ENCODE measurements at regions not wholly inside any gene's neighbourhood (a gene's known extent, or its start where the extent isn't known, plus 50 kb on each side); places are given as distances from the start of the nearest gene placed in this dataset.
A peak's percentile ranks its signal among the peaks of the same experiment; 100 is the strongest.
"Not testable (repeated sequence)": the region's sequence is repeated elsewhere in the genome, so short reads cannot be mapped to it uniquely, and the experiment has no call there.

DNA sequence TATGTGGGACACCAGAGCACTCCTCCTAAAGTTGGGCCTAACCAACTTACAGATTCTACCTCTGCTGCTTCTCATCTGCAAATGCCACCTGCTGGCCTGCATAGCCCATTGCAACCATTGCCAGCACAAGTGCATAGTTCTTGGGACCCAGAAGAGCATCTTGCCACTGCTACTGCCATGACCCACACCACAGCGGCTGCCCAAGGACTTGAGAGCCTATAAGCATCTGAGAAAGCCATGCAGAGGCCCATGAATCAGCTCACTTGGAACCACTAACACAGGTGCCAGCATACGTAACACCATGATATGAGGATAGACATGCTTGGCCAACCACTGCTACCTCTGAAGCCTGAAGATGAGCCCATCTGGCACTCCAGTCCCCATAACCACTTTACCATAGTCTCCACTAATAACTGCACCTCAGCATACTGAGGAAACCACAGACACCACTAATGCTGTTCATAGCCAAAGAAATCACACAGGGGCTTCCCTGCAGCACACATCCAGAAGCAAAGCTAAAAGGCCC, 258.1 kb upstream of the AGTR2 start:
- DNase-seq = no peak

DNA sequence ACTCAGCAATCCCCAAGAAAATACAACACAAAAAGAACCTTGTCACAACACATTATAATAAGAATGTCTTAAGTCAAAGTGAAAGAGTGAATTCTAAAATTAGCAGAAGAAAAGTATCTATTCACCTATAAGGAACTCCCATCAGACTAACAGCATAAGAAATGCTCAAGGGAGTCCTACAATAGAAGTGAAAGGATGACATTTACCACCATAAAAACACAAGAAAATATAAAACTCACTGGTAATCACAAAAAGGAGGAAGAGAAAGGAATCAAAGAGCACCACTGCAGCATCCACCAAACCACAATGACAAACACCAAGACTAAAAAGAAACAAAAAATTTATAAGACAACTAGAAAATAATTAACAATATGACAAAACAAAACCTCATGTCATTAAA, 257.0 kb upstream of the AGTR2 start:
- no peak for DNase-seq

DNA sequence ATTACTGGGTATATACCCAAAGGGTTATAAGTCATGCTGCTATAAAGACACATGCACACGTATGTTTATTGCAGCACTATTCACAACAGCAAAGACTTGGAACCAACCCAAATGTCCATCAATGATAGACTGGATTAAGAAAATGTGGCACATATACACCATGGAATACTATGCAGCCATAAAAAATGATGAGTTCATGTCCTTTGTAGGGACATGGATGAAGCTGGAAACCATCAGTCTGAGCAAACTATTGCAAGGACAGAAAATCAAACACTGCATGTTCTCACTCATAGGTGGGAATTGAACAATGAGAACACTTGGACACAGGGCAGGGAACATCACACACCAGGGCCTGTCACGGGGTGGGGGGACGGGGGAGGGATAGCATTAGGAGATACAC, 254.9 kb upstream of the AGTR2 start:
- not testable (repeated sequence) for DNase-seq

DNA sequence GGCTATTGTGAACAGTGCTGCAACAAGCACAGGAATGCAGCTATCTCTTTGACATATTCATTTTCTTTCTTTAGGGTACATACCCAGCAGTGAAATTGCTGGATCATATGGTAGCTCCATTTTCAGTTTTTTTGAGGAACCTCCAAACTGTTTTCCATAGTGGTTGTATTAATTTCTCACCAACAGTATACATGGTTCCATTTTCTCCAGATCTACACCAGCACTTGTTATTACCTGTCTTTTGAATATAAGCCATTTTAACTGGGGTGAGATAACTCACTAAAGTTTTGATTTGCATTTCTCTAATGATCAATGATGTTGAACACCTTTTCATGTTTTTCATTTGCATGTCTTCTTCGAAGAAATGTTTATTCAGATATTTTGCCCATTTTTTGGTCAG, 241.1 kb upstream of the AGTR2 start:
- DNase-seq = no peak

DNA sequence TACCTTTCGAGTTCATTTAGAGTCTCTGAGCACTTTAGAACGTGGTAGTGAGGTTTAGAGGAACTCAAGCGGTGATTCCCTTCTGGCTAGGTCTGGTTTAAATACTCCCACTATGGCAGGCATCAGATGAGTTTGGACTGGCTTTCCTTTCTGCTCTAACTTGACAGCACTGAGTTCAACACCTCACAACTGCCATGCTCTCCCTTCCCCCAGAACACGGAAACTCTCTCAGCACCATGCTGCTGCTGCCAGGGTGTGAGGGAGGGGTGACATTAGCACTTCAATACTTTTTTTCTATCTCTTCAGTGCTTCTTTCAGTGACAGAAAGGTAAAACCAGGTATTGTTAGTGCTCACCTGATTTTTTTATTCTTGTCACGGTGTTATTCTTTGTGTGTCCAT, 234.5 kb upstream of the AGTR2 start:
- no peak for DNase-seq

DNA sequence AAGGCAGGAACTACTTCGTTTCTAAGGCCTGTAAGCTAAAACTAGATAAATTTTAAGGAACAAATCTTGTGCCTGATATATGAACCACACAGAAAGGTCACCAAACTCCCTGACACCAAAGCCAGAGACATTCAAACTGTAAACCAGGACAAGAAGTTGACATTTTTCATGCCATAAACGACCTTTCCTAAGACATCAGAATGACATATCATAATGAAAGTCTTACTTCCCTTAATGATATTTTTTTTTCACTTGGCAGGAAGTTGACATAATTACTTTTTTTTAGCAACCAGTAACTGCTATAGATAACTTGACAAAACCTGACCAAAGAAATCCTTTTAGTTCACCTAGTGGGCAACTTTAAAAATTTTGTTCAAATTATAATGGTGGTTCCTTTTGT, 231.5 kb upstream of the AGTR2 start:
- no peak for DNase-seq

DNA sequence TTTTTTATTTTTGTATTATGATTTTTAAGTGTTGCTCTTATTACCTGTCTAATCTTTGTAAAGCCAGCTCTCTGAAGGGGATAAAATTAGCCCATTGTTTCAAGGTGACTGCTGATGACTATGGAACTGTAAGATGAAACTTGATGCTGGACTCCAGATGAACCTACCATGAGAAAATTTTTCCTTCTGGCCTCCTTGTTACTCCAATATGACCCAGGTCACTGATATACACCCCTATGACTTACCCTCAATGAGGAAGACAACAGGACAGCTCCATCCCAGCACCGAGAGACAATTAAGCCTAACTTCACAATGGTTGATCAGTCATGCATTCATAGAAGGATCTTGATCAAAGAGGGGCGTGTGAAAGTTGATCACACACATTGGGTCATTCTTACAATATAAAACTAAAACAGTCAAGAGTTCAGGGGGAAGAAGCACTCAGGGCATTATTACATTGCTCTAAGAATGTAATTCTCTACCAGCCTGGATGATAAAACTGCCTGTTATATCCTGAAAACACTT, 230.8 kb upstream of the AGTR2 start:
- no peak for DNase-seq

DNA sequence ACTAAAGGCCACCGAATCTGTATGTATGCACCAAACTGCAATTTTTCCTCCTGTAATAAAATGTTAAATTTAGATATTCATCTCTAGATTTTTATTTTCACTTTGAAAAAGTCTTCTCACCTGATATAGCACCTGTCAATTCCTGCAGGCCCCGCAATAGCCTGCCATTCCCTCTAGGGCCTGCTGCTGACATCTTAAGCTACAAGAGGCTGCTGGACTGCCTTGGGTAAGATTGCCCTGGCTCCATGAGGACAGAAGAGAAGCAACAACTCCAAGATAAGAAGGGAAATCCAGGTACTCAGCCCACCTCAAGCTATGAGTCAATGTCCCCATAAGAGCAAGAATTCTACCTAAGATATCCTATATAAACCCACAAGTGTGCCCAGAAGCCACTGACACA, 230.2 kb upstream of the AGTR2 start:
- DNase-seq = no peak

DNA sequence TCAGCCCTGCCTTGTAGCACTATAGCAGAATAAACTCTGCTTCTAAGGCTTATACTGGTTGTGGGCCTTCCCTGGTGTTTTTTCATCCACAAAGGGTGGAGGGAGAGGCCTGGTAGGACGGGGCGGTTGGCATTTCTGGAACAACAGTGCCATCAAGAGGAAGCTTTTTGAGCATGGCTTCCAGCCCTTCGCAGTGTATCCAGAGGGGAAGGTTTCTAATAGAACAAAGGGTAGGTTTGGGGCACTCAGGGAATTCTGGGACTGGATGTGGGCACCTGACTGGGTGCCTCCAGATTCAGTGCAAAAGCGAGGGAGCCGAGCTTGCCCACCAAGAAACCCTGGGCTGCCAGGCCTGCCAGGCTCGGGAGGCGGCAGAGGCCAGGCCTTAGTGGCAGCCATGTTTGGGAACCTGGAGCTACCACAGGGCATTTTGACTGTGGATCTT, 229.6 kb upstream of the AGTR2 start:
- DNase-seq = peak; percentile 17

DNA sequence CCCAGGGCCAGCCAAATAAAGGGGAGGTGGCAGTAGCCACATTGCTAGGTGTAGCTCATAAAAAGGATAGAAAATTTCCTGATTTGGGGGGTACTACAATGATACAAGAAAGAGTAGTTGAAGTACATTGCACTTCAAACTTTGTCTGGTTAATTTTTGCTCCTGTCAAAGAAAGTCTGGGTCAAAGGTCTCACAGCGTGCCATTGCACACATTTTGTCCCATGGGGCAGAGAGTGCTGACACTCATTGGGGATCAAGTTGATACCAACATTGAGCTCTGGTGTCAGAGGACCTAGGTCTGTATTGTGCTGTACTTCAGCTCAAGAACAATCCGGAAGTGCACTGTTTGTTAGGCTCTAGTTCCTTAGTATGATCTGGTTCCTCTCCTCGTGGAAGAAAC, 229.2 kb upstream of the AGTR2 start:
- no peak for DNase-seq

DNA sequence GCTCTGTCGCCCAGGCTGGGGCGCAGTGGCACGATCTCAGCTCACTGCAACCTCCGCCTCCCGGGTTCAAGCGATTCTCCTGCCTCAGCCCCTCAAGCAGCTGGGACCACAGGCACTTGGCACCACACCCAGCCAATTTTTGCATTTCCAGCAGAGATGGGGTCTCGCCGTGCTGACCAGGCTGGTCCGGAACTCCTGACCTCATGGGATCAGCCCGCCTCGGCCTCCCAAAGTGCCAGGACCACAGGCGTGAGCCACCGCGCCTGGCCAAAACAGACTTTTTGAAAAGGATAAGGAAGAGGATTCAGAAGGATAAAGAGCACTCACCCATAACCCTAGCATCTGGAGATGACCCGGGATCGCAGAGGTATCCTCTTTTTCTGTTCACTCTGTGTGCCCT, 224.5 kb upstream of the AGTR2 start:
- no peak for DNase-seq

DNA sequence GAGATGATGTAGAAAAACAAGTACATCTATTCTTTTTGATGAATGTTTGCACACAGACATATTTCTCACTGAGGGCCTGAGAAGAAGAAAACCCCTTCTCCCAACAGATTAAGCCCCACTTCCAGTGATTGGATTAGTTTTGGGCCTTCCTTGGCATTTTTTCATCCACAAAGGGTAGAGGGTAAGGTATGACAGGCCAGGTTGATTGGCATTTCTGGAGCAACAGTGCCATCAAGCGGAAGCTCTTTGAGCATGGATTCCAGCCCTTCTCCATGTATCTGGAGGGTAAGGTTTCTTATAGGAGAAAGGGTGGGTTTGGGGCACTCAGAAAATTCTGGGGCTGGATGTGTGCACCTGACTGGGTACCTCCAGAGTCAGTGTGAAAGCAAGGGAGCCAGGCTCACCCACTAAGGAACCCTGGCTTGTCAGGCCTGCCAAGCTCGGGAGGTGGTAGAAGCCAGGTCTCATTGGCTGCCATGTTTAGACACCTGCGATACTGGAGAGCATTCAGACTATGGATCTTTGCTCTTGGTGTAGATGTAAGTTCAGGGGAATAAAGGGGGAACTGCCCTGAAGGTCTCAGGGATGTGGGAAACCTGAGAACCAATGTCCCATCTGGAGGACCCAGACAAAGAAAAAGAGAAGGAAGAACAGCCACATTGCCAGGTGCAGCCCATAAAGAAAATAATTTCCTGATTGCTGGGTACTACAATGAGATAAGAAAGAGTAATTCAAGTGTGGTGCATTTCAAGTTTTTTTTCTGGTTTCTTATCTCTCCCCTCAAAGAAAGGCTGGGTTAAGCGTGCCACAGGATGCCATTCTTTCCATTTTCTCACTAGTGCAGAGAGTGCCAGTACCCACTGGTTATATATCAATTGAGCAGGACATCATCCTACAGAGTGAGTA, 222.3 kb upstream of the AGTR2 start:
- no peak for DNase-seq

DNA sequence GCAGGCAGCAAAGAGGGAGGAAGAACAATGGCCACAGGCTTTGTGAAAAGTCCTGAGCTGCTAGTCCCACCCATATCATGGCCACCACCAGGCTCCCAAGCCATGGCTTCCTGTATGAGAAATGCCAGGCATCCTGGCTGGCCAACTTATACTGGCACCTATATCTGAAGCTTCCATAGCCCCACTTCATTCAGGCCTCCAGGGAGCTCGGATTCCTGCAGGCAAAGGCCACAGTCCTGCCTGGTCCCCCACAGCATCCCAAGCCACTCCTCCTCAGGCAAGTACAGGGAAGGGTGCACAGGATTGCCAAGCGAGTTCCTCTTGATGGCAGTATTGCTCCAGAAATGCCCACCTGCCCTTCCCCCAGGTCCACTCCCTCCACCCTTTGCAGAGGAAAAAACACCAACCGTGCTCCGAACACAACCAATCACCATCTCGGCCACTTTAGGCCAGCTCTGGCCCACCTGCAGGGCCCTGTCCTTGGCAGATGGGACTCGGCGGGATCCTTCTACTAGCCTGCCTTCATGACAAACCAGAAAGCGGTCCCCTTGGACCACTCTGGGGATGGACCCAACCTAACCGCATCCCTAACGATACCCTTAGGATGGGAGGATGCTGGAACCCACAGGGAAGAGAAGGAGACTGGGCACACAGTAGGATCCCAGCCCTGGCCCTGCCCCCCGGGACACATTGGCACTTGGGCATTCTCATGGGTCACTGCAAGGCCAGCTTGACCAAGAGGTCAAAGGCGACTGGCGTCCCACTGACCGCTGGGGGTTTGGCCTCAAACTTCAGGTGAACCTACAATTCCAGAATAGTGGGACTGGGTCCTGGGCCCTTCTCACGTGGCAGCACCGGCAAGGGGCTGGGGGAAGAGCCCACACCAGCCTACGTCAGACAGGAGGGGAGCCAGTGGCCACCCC, 220.4 kb upstream of the AGTR2 start:
- no peak for DNase-seq

DNA sequence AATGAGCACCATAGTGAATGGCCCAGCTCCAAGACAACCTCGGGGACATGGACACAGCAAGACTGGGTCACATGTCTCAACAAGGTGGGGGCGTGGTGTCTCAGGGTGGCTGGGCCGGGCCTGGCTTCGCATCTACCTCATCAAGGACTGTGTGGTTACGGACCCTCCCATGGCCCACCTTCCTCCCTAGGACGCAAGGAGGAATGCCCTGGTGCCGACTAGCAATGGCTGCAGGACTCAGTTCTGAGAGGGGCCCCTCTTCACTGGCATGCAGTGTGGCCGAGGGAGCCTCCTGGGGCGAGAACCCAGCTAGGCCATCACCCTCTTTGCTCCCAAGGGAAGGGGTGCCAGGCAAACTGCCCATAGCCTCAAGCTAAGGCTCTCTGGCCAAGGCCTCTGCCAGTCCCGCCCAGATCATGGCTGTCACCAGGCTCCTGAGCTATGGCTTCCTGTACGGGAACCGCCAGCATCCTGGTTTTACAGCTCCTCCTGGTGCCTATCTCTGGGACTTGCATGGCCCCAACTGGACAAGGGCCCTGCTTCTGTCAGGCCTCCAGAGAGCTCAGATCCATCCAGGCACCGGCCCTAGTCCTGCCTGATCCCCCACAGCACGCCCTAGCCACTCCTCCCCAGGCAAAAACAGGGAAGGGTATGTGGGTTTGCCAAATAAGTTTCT, 218.0 kb upstream of the AGTR2 start:
- DNase-seq = no peak

DNA sequence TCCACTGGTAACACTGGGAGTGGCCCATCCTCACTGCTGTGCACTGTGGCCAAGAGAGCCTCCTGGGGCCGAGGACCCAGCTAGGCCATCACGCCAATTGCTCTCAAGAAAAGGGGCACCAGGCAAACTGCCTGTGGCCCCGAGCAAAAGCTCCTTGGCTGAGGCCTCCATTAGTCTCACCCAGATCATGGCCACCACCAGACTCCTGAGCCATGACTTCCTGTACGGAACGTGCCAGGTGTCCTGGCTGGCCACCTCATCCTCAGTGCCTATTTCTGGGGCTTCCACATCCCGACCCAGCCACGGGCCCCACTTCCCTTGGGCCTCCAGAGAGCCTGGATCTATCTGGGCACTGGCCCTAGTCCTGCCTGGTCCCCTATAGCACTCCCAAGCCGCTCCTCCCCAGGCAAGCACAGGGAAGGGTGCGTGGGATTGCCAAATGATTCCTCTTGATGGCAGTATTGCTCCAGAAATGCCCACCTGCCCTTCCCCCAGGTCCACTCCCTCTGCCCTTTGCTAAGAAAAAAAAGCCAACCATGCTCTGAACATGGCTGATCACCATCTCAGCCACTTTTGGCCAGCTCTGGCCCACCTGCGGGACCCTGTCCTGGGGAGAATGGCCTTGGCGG, 212.6 kb upstream of the AGTR2 start:
- no peak for DNase-seq

DNA sequence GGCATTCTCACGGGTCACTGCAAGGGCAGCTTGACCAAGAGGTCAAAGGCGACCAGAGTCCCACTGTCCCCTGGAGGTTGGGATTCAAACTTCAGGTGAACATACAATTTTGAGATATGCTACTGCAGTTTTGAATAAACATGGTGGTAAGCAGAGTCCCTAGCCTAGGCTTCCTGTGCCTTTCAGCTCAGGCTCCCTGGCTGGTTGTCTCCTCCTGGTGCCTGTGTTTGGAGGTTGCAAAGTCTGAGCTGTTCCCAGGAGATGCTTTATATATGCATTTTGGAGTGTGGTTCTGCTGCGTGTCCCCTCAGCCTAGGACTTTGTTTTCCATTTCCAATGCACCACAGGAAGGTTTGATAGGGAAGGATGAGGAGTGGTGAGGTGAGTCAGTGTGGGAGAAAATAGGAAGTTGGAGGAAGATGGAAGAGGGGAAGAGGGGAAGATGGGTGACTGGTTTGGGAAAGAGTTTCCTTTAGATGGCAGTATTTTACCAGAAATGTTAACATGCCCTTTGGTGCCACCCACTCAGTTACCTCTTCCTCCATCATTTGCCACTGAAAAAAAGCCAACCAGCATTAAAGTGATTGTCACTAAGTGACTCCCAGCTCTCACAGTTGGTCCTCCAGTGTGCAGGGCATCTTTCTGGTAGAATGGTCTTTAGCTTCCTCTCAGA, 211.7 kb upstream of the AGTR2 start:
- no peak for DNase-seq

DNA sequence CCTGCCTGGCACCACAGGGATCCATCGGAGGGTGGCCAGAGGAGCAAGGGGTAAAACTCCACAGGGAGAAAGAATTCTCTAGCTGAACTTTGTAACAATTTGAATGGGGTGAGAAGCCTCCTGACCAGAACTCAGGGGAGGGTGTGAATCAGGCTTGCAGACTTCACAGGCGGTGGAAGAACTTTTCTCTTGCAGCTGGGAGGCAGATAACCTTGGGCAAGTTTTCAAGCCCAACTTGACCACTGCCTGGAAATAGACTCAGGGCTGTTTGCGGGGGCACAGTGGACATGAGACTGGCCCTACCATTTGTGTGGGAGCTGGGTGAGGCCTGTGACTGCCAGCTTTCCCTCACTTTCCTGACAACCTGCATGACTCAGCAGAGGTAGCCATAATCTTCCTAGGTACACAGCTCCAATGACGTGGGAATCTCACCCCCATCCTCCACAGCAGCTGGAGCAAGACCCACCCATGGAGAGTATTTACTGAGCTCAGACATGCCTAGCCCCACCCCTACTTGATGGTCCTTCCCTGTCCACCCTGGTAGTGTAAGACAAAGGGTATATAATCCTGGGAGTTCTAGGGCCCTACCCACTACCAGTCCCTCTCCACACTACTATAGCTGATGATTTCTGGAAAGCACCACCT, 210.0 kb upstream of the AGTR2 start:
- no peak for DNase-seq

DNA sequence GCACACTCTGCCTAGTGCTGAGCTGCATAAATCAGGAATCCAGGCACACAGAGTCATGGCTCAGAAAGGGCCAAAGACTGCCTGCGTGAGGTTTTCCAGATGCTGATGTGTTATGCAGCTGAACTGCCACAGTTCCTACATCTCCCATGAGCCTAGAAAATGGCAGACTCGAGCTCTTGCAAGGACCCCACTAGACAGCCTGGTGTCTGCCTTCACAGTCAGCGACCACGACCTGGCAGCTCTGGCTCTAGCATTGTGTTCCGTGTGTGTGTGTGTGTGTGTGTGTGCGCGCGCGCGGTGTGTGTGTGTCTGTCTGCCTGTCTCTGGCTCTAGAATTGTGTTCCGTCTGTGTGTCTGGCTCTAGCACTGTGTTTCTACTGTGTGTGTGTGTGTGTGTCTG, 203.6 kb upstream of the AGTR2 start:
- DNase-seq = no peak

DNA sequence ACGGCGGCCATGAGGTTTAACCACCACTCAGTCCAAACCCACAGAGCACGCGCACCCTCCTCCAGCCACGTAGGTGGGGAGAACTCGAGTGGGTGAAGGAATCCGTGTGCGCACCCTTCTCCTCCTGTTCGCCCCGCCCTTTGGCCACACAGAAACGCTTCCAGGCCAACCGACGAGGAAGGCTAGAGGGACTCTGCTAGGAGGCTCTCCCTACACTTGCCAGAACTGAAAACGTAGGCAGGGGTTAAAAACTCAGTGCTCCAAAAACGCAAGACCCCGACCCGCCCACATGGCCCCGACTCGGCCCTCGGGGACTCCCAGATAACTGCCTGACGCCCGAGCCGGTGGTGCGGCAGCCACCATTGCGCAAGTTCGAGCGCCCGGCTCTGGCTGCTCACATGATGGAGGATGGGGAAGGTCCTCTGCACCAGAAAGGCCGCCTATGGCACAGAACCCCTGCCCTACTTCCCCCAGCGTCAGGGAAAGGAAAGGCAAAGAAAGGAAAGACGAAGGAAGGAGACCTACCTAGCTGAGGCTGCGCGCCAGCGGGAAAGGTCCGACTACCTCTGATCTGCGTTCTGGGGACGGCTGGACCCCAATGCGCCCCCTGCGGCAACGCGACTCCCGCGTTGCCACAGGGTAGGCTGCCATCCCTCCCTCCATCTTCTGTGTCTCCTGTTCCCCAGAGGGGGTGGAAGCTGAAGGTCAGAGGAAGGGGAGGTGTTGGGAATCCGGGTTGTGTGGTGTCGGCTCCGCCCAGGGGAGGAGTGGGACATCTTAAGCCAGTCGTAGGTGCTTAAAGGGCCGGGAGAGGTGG, 201.9 kb upstream of the AGTR2 start:
- DNase-seq = no peak

DNA sequence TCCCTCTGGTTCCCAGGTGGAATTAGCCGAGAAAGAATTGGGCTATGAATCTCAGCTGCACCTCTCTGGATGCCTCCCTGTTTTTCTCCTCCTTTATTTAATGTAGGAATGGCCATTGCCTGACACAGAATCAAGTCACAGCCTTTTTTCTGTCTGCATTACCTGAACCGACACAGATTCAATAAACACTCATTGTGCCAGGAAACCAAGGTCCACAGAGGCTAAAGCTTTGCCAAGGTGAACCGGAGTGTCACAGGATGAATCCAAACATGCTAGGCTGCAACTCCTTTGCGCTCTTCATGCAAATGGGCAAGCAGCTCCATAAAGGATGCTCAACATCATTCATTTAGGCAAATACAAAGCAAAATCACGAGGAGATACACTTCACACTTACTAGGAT, 199.8 kb upstream of the AGTR2 start:
- no peak for DNase-seq

Data from CD4-positive, alpha-beta T cell treated with Interleukin-12 subunit alpha and Interleukin-12 subunit beta, for 1 hour (primary cell).